NT2/D1 (cell line): ENCODE measurements at regions not wholly inside any gene's neighbourhood (a gene's known extent, or its start where the extent isn't known, plus 50 kb on each side); places are given as distances from the start of the nearest gene placed in this dataset.
"Not testable (repeated sequence)": the region's sequence is repeated elsewhere in the genome, so short reads cannot be mapped to it uniquely, and the experiment has no call there.

ENCODE experiments used
- DNase-seq: peaks from one replicate; pipeline ENCODE4 v3.0.0-alpha.2; 2011; ENCODE audit warnings: low read depth, low spot score
- H3K27me3 ChIP-seq: 2 replicates; pipeline ENCODE4 v1.6.0; 2011; ENCODE audit warnings: mild to moderate bottlenecking; ENCODE audit not compliant: insufficient read length, insufficient read depth
- H3K36me3 ChIP-seq: 2 replicates; pipeline ENCODE4 v1.6.1; 2011; ENCODE audit warnings: mild to moderate bottlenecking, low read length, mixed read lengths; ENCODE audit not compliant: insufficient read depth, insufficient read length
- H3K4me1 ChIP-seq: 2 replicates; pipeline ENCODE4 v1.5.1; 2011; ENCODE audit not compliant: insufficient read depth, insufficient read length
- H3K4me3 ChIP-seq: 2 replicates; pipeline ENCODE4 v1.5.1; 2011; ENCODE audit warnings: low read depth; ENCODE audit not compliant: insufficient read length
- H3K9ac ChIP-seq: 2 replicates; pipeline ENCODE4 v1.6.0; 2011; ENCODE audit warnings: low read depth; ENCODE audit not compliant: insufficient read length
- H3K9me3 ChIP-seq: 2 replicates; pipeline ENCODE4 v1.5.1; 2011; ENCODE audit warnings: mild to moderate bottlenecking, low read length; ENCODE audit not compliant: insufficient read depth
- SUZ12 ChIP-seq: IDR thresholded peaks from 2 replicates; pipeline ENCODE4 v1.6.1; 2011; ENCODE audit not compliant: insufficient read length, insufficient read depth; ENCODE audit errors: extremely low read depth
- YY1 ChIP-seq: IDR thresholded peaks from 2 replicates; pipeline ENCODE4 v1.6.1; 2011; ENCODE audit not compliant: insufficient read length, insufficient read depth
- ZNF274 ChIP-seq: IDR thresholded peaks from 2 replicates; pipeline ENCODE4 v1.6.1; 2011; ENCODE audit warnings: mild to moderate bottlenecking, low read depth, low read length

DNA sequence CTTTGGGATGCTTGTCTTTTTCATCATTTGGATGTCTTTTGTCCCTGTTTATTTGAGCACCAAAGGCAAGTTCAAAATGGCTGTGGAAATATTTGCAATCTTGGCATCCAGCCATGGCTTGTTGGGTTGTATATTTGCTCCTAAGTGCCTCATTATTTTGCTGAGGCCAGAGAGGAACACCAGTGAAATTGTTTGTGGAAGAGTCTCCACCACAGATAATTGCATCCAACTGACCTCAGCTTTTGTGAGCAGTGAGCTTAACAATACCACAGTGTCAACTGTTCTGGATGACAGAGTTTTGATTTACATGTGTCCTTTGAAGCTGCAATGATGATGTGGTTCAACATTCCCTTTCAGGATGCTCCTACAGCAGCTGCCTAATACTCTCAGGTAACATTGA, 83.0 kb upstream of the KCNAB1 start:
- no peak overlapping the region for H3K4me3 ChIP-seq
- no peaks in the 10 kb centered on the region for H3K4me1 ChIP-seq
- no peak for DNase-seq
- no peaks in the 10 kb centered on the region for H3K36me3 ChIP-seq
- H3K9me3 ChIP-seq = no peaks in the 10 kb centered on the region
- H3K9ac ChIP-seq = no peak overlapping the region
- TF ChIP-seq ZNF274 (no peak), SUZ12 (no peak), YY1 (no peak)
- no peaks in the 10 kb centered on the region for H3K27me3 ChIP-seq

- no peaks in the 10 kb centered on the region for H3K9me3 ChIP-seq
- H3K4me3 ChIP-seq = no peak overlapping the region
- no peaks in the 10 kb centered on the region for H3K4me1 ChIP-seq
- no peak for DNase-seq
- TF ChIP-seq SUZ12 (no peak), ZNF274 (no peak), YY1 (no peak)
- no peaks in the 10 kb centered on the region for H3K27me3 ChIP-seq
- H3K36me3 ChIP-seq = no peaks in the 10 kb centered on the region
- H3K9ac ChIP-seq = no peak overlapping the region
These were observed 81.5 kb upstream of the KCNAB1 start for GRCh38 chr3:156038869-156039268.

DNA sequence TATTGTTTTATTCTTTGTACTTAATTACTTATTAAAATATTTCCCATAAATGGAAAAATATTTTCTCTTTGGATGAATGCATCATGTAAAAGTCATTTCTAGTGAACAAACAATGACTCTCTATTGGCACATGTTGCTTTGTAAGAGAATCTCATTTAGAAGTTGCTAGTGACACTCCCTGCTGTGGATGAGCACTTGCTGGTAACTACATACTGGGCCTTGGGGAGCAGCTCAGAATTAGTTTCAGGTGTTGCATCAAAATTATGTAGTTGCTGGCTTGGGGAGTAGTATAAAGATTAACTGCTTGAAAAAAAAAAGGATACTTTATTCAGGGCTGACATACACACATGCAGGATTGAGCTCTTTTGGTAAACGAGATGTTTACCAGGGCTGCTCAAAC, 80.3 kb upstream of the KCNAB1 start:
- no peak for DNase-seq
- Histone ChIP-seq H3K36me3 (no peaks in the 10 kb centered on the region), H3K27me3 (no peaks in the 10 kb centered on the region), H3K4me3 (no peak overlapping the region), H3K4me1 (no peaks in the 10 kb centered on the region), H3K9me3 (no peaks in the 10 kb centered on the region), H3K9ac (no peak overlapping the region)
- TF ChIP-seq SUZ12 (no peak), ZNF274 (no peak), YY1 (no peak)

DNA sequence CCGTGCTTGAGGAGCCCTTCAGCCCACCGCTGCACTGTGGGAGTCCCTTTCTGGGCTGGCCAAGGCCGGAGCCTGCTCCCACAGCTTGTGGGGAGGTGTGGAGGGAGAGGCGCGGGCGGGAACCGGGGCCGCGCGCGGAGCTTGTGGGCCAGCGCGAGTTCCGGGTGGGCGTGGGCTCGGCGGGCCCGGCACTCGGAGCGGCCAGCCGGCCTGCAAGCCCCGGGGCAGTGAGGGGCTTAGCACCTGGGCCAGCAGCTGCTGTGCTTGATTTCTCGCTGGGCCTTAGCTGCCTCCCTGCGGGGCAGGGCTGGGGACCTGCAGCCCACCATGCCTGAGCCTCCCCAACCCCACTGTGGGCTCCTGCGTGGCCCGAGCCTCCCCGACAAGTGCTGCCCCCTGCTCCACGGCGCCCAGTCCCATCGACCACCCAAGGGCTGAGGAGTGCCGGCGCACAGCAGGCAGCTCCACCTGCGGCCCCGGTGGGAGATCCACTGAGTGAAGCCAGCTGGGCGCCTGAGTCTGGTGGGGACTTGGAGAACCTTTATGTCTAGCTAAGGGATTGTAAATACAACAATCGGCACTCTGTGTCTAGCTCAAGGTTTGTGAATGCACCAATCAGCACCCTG, 79.0 kb upstream of the KCNAB1 start:
- not testable (repeated sequence) for H3K27me3 ChIP-seq, DNase-seq, H3K4me1 ChIP-seq, H3K36me3 ChIP-seq, H3K9me3 ChIP-seq, H3K4me3 ChIP-seq, H3K9ac ChIP-seq

GRCh38 chr3:156041856-156042255, 78.5 kb upstream of the KCNAB1 start:
- not testable (repeated sequence) for H3K27me3 ChIP-seq, H3K9me3 ChIP-seq, H3K4me1 ChIP-seq, H3K4me3 ChIP-seq, H3K9ac ChIP-seq, H3K36me3 ChIP-seq, DNase-seq

DNA sequence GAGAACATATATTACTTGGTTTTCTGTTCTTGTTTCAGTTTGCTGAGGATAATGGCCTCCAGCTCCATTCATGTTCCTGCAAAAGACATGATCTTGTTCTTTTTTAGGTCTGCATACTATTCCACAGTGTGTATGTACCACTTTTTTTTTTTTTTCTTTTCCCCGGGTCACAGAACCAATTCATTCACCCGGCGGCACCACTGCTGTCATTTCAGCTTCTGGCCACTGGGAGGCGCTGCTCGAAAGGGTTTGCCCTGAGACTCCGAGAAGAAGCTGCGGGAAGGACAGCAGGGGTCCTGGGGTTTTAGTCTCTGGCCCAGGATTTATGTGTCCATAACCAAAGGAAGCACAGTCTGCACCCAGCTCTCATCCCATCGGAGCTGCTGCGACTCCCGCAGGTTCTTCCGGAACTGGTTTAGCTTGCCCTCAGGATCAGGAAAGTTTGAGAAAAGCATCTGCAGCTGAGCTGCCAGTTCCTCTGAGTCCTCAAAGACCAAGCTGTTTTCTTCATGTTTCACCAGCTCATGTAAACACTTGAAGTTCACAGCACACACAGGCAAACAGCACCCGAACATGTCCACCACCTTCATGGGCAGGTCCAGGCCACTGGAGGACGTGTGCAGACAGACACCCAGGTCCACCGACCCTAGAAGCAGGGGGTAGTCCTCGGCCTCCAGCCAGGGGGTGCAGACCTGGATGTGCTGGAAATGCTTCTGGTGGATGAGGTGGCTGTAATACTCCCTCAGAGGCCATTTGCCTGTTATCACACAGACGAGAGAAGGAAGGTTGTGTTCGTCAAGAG, 76.3 kb upstream of the KCNAB1 start:
- H3K9me3 ChIP-seq, H3K27me3 ChIP-seq, H3K36me3 ChIP-seq, H3K4me3 ChIP-seq, H3K4me1 ChIP-seq, H3K9ac ChIP-seq: not testable (repeated sequence)
- peak; percentile 33 for DNase-seq

- Histone ChIP-seq H3K27me3 (no peaks in the 10 kb centered on the region), H3K4me1 (no peaks in the 10 kb centered on the region), H3K4me3 (no peak overlapping the region), H3K9ac (no peak overlapping the region), H3K36me3 (no peaks in the 10 kb centered on the region), H3K9me3 (no peaks in the 10 kb centered on the region)
- TF ChIP-seq ZNF274 (no peak), YY1 (no peak), SUZ12 (no peak)
- no peak for DNase-seq
These were observed 75.8 kb upstream of the KCNAB1 start for GRCh38 chr3:156044634-156044975.

DNA sequence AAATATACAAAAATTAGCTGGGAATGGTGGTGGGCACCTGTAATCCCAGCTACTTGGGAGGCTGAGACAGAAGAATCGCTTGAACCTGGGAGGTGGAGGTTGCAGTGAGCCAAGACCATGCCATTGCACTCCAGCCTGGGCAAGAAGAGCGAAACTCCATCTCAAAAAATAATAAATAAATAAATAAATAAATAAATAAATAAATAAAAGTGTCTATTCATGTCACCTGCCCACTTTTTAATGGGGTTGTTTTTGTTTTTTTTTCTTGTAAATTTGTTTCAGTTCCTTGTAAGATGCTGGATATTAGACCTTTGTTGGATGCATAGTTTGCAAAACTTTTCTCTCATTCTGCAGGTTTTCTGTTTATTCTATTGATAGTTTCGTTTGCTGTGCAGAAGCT, 71.9 kb upstream of the KCNAB1 start:
- not testable (repeated sequence) for H3K36me3 ChIP-seq, H3K4me3 ChIP-seq, H3K9ac ChIP-seq, DNase-seq, H3K4me1 ChIP-seq, H3K27me3 ChIP-seq
- peaks cover 24% of the 10 kb centered on the region for H3K9me3 ChIP-seq
